SK-N-SH (cell line): ENCODE measurements at regions not wholly inside any gene's neighbourhood (a gene's known extent, or its start where the extent isn't known, plus 50 kb on each side); places are given as distances from the start of the nearest gene placed in this dataset.

Source experiments
- EP300 ChIP-seq, 2 experiments: IDR thresholded peaks; 2 replicates each; pipeline versions ENCODE4 v1.4.0 to v1.6.1; 2012; ENCODE audit warnings: borderline replicate concordance in 1 of 2, low read depth in 1 of 2, low read length in 1 of 2
- FOXJ3 ChIP-seq: sonication (generic); formaldehyde crosslinking; IDR thresholded peaks from 2 replicates; pipeline ENCODE4 v1.5.1; 2020; ENCODE audit warnings: mild to moderate bottlenecking, missing genetic modification reagents
- GABPA ChIP-seq: IDR thresholded peaks from 2 replicates; pipeline ENCODE4 v1.4.0; 2012; ENCODE audit warnings: low read depth, mild to moderate bottlenecking
- POLR2AphosphoS5 ChIP-seq: IDR thresholded peaks from 2 replicates; pipeline ENCODE4 v1.6.1; 2012; ENCODE audit warnings: low read depth, low read length
- TAF1 ChIP-seq: IDR thresholded peaks from 2 replicates; pipeline ENCODE4 v1.6.1; 2012; ENCODE audit warnings: low read depth, mild to moderate bottlenecking, low read length, moderate library complexity, borderline replicate concordance
- TF ChIP-seq, protein P1 (sequence below): fragments of 200-600 bp; sonication (generic); IDR thresholded peaks from 2 replicates; pipeline ENCODE4 v1.6.1; 2017; ENCODE audit warnings: antibody characterized with exemption, mild to moderate bottlenecking, moderate library complexity
- TF ChIP-seq, protein P2 (sequence below): IDR thresholded peaks from 2 replicates; pipeline ENCODE4 v1.4.0; 2012; ENCODE audit warnings: low read depth

DNA sequence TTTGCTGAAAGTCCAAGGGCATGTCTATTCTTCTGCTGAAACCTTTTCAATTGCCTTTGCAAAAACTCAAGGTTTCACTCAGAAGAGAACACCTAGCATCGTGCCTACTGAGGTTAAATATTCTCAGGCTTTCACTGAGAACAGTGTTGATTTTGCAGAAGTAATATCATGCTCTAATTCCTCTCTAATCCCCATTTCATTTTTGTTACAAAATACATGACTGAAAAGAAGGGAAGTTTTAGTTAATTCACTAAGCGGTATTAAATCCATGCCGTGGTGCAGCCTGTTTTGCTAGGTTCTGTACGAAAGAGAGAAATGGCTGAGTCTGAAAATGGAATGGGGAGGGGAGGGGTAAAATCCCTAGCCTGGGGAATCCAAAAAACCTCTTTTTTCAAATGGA is 163.2 kb upstream of the CAMK1G start:
- TF ChIP-seq TAF1 (no peak), EP300 (IDR thresholded peaks at IDR 0.05; ENCODE audit: borderline replicate concordance in 1 of 2, low read depth in 1 of 2, low read length in 1 of 2) (no peak), GABPA (no peak), POLR2AphosphoS5 (no peak), FOXJ3 (no peak)
- TF ChIP-seq, protein P1, sequence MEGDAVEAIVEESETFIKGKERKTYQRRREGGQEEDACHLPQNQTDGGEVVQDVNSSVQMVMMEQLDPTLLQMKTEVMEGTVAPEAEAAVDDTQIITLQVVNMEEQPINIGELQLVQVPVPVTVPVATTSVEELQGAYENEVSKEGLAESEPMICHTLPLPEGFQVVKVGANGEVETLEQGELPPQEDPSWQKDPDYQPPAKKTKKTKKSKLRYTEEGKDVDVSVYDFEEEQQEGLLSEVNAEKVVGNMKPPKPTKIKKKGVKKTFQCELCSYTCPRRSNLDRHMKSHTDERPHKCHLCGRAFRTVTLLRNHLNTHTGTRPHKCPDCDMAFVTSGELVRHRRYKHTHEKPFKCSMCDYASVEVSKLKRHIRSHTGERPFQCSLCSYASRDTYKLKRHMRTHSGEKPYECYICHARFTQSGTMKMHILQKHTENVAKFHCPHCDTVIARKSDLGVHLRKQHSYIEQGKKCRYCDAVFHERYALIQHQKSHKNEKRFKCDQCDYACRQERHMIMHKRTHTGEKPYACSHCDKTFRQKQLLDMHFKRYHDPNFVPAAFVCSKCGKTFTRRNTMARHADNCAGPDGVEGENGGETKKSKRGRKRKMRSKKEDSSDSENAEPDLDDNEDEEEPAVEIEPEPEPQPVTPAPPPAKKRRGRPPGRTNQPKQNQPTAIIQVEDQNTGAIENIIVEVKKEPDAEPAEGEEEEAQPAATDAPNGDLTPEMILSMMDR, result no peak
- TF ChIP-seq, protein P2, sequence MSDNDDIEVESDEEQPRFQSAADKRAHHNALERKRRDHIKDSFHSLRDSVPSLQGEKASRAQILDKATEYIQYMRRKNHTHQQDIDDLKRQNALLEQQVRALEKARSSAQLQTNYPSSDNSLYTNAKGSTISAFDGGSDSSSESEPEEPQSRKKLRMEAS, result no peak
